ENCODE measurements at regions not wholly inside any gene's neighbourhood (a gene's known extent, or its start where the extent isn't known, plus 50 kb on each side); places are given as distances from the start of the nearest gene placed in this dataset.

- no peak for TF ChIP-seq ZBTB11 (CRISPR knock-in tag; IDR thresholded peaks at IDR 0.05)
- no peak for TF ChIP-seq TBL1XR1 (IDR thresholded peaks at IDR 0.05; ENCODE audit: low read depth, low read length)
Observed at GRCh38 chr10:131662851-131663250, 238.0 kb upstream of the PPP2R2D start (continued).

GRCh38 chr10:131663351-131663750 lies 237.5 kb upstream of the PPP2R2D start:
- no peaks in the 10 kb centered on the region for H3K79me2 ChIP-seq (ENCODE audit: control insufficient read depth, insufficient read depth, low read length)
- CTCF ChIA-PET: no interaction called here
- H3K4me1 ChIP-seq (ENCODE audit: control insufficient read depth, insufficient read depth, low read length): no peaks in the 10 kb centered on the region
- no peaks in the 10 kb centered on the region for H3K36me3 ChIP-seq (ENCODE audit: control insufficient read depth in 2 of 2, insufficient read depth in 2 of 2, low read length in 1 of 2)
- intact Hi-C loops (cut with micrococcal nuclease; ENCODE audit: unreplicated experiment): no loop called here
- no TSS peak for BruUV-seq (replicated peaks)
- TF ChIP-seq E4F1 (IDR thresholded peaks at IDR 0.05; ENCODE audit: borderline replicate concordance, partially characterized antibody) (no peak), SP1 (IDR thresholded peaks at IDR 0.05; ENCODE audit: low read depth, low read length) (no peak), GATAD2B (conservative IDR thresholded peaks at IDR 0.05; ENCODE audit: low read depth) (no peak), HCFC1 (IDR thresholded peaks at IDR 0.05; ENCODE audit: low read length) (no peak)
- no peaks in the 10 kb centered on the region for H3K27me3 ChIP-seq (replicated peaks in 1 of 2; ENCODE audit: control insufficient read depth in 2 of 2, insufficient read depth in 2 of 2, low read length in 1 of 2)
- H3K9ac ChIP-seq (ENCODE audit: control insufficient read depth, insufficient read depth, low read length): no peak overlapping the region
- H3K9me3 ChIP-seq (replicated peaks; ENCODE audit: control insufficient read depth, insufficient read depth, low read length): no peaks in the 10 kb centered on the region
- RAD21 ChIA-PET (ENCODE audit: unreplicated experiment): no interaction called here
- H3K27ac ChIP-seq (ENCODE audit: control insufficient read depth, insufficient read depth): no peak overlapping the region
- no peak overlapping the region for H3K4me3 ChIP-seq
- in situ Hi-C loops (cut with MboI): no loop called here
- POLR2A ChIA-PET: no interaction called here
- FAIRE-seq (no peak), ATAC-seq (no peak), DNase-seq (ENCODE audit: low read depth, low spot score) (no peak)
- SMC1A ChIA-PET (ENCODE audit: uncharacterized antibody, unreplicated experiment): no interaction called here
- no peaks in the 10 kb centered on the region for H4K20me1 ChIP-seq (ENCODE audit: control insufficient read depth, insufficient read depth)
- H3K4me2 ChIP-seq (ENCODE audit: control insufficient read depth, insufficient read depth): no peak overlapping the region
- WGBS (ENCODE audit: insufficient coverage, insufficient replicate concordance, low lambda C conversion rate, missing lambda C conversion rate): 45% methylated on average over 4 of the region's 4 CpGs
- H2AFZ ChIP-seq (ENCODE audit: control insufficient read depth, low read depth, low read length): no peak overlapping the region
